SIG-M5 treated with dmso at 0.1 percent for 504 hours (cell line): ENCODE measurements at regions not wholly inside any gene's neighbourhood (a gene's known extent, or its start where the extent isn't known, plus 50 kb on each side); places are given as distances from the start of the nearest gene placed in this dataset.
A peak's percentile ranks its signal among the peaks of the same experiment; 100 is the strongest.
"Not testable (repeated sequence)": the region's sequence is repeated elsewhere in the genome, so short reads cannot be mapped to it uniquely, and the experiment has no call there.

Experiments
- DNase-seq: peaks from one replicate; lab custom pipeline; 2025; ENCODE audit not compliant: unreplicated experiment; lab: John Stamatoyannopoulos, UW

DNA sequence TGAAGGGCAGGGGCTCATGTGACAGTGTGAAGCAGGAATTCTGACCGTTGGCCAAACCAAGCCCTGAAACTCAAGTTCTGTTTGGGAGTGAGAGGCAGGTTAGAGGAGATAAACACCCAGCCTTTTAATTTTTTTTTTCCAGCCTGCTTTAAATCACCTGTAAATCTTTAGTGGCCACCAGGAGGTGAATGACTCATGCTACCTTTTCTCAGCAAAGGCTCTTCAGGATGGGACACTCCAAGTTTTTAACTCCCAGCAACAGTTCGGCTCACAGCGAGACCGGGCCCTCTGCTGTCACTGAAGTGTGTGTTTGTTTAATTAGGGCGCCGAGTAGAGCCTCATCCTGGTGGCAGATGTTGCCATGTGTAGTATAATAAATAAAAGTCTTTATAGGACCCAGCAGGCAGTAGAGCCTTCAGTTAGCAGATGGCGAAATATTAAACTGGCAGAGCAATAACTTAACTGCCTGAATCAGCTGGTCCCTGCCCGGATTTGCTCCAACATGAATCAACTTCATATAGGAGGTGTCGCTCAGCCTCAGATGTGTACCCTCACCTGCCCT is 180.3 kb downstream of the NPIPA7 start:
- not testable (repeated sequence) for DNase-seq

DNA sequence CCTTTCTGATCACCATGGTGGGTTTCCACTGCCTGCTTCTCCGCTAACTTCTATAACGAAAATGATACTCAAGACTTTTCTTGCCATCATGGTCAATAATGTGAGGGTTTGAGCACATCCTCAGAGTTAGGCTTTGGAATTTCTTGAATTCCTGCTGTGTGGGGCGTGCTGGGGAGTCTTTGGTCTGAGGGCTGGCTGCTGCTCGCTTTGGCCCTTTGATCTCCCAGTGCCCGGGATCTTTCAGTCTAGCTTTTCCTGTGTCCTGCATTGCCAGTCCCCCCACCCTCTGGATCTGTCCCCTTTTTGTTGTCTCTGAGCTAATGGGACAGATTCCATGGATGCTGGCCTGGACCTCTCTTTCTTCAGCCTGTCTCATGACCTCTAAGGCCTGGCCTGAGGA is 182.6 kb downstream of the NPIPA7 start:
- not testable (repeated sequence) for DNase-seq

- DNase-seq, result not testable (repeated sequence)
These were observed 185.0 kb downstream of the NPIPA7 start for GRCh38 chr16:16563962-16564361.

- not testable (repeated sequence) for DNase-seq
These were observed 186.4 kb downstream of the NPIPA7 start for GRCh38 chr16:16565326-16565725.

DNA sequence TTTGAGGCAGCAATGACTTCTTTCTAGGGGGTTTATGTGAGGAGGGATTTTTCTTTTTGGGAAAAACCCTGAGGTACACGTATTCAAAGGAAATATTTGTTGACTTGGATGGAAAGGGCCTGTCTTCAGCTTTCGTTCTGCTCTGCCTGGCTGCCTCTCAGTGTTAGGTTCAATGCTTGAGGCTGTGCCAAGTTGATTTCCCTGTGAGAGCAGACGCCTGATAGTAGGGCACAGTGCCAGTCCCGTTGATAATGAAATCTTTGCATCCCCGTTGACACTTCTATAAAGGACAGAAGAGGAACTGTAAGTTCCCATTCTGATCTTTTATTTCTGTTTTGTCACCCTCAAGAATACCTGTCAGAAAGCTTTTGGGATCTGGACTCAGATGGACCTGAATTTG is 191.1 kb downstream of the NPIPA7 start:
- not testable (repeated sequence) for DNase-seq

GRCh38 chr16:16570874-16571273 is 191.9 kb downstream of the NPIPA7 start:
- not testable (repeated sequence) for DNase-seq

GRCh38 chr16:16572130-16572774 is 193.3 kb downstream of the NPIPA7 start:
- DNase-seq, result not testable (repeated sequence)

- DNase-seq, result not testable (repeated sequence)
These were observed 198.1 kb downstream of the NPIPA7 start for GRCh38 chr16:16577062-16577461.

DNA sequence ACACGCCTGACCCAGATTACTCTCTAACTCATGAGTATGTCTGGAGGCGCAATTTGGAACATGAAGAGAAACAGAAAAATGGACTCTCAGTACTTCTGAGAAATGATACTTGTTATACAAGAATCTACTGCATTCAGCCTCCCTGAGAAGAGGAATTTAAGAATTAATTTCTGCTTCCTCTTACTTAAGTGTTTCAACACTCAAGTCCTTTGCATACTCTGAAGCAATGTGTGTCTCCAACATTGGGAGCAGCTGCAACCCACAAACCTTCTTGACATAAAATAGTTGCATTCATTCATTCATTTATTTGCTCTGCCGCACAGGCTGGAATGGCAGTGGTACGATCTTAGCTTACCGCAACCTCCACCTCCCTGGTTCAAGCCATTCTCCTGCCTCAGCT is 199.8 kb downstream of the NPIPA7 start:
- DNase-seq, result peak; percentile 20

- DNase-seq, result not testable (repeated sequence)
These were observed 204.0 kb downstream of the NPIPA7 start for GRCh38 chr16:16582916-16583315.

DNA sequence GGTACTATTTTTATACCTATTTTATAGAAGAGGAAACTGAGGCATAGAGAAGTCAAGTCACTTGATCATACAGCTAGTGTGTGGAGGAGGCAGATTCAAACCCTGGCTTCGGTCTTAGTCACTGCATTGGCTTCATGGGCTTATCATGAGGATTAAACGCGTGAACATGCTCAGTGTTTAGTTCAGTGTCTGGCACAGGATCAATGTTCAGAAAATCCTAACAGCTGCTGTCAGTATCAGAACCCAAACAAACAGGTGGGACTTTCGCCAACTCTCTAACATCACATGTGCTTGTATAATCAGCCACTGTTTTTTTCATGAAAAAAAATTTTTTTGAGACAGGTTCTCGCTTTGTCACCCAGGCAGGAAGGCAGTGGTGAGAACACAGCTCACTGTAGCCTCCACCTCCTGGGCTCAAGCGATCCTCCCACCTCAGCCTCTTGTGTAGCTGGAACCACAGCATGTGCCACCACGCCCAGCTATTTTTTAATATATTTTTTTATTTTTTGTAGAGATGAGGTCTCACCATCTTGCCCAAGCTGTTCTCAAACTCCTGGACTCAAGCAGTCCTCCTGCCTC is 207.2 kb downstream of the NPIPA7 start:
- not testable (repeated sequence) for DNase-seq

DNA sequence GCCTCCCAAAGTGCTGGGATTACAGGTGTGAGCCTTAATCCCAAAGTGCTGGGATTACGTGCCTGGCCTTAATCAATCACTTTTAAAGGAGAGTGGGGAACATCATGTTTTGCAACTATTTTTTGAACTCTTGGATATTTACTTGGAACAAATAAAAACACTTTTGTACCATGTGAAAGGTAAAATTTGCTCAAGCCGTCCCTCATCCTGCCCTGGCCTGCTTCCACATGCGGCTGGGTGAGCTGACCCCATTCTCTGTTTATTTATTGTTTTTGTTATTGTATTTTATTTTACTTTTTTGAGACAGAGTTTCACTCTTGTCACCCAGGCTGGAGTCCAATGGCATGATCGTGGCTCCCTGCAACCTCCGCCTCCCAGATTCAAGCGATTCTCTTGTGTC is 208.0 kb downstream of the NPIPA7 start:
- DNase-seq, result not testable (repeated sequence)

GRCh38 chr16:16588436-16588835 is 209.5 kb downstream of the NPIPA7 start:
- not testable (repeated sequence) for DNase-seq

- not testable (repeated sequence) for DNase-seq
These were observed 211.8 kb downstream of the NPIPA7 start for GRCh38 chr16:16590654-16591318.

GRCh38 chr16:16593156-16593863 is 214.4 kb downstream of the NPIPA7 start:
- DNase-seq, result peak; percentile 22

GRCh38 chr16:16595029-16595718 is 216.2 kb downstream of the NPIPA7 start:
- not testable (repeated sequence) for DNase-seq

DNA sequence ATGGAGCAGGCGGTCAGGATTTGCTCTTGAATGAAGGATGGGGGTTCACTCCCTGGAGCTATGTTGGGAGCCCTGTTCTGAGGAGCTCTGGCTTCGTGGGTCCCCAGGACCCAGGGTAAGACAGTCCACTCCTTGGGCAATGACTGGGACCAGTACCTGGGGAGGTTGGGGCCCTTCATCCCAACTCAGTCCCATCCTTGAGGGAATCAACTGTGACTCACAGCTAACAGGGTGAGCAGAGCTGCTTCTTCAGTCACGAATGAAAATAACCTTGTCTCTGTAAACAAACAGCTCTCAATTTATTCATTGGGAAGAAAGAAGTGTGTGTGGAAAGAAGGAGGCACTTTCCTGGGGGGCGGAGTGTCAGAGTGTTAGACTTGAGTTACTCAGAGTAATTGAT is 222.3 kb downstream of the NPIPA7 start:
- not testable (repeated sequence) for DNase-seq

GRCh38 chr16:16607401-16608082 is 228.6 kb downstream of the NPIPA7 start:
- not testable (repeated sequence) for DNase-seq

- DNase-seq, result not testable (repeated sequence)
These were observed 230.7 kb downstream of the NPIPA7 start for GRCh38 chr16:16609627-16610026.

- not testable (repeated sequence) for DNase-seq
These were observed 231.5 kb downstream of the NPIPA7 start for GRCh38 chr16:16610389-16610967.
